ENCODE measurements at regions not wholly inside any gene's neighbourhood (a gene's known extent, or its start where the extent isn't known, plus 50 kb on each side); places are given as distances from the start of the nearest gene placed in this dataset.

DNA sequence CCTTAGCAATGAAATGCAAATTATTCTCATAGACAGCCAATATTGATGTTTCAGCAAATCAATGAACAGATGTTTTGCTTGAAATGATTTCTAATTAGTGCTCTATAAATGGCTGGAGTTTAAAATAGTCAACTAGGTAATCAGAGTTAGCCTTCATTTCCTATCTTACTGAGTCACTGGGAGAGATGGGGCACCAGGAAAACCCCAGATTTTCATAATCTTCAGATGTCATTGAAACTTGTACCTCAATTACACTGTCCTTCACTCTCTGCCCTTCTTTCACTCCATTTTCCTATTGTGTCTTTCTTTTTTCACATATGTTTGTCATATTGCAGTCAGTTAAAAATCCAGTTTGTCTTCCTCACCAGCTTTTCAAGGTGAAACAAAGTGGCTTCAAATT, 92.7 kb downstream of the C12orf75 start:
- TF ChIP-seq, protein P1, sequence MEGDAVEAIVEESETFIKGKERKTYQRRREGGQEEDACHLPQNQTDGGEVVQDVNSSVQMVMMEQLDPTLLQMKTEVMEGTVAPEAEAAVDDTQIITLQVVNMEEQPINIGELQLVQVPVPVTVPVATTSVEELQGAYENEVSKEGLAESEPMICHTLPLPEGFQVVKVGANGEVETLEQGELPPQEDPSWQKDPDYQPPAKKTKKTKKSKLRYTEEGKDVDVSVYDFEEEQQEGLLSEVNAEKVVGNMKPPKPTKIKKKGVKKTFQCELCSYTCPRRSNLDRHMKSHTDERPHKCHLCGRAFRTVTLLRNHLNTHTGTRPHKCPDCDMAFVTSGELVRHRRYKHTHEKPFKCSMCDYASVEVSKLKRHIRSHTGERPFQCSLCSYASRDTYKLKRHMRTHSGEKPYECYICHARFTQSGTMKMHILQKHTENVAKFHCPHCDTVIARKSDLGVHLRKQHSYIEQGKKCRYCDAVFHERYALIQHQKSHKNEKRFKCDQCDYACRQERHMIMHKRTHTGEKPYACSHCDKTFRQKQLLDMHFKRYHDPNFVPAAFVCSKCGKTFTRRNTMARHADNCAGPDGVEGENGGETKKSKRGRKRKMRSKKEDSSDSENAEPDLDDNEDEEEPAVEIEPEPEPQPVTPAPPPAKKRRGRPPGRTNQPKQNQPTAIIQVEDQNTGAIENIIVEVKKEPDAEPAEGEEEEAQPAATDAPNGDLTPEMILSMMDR (IDR thresholded peaks at IDR 0.05; ENCODE audit: insufficient read depth, low read length) = no peak
- DNase-seq (ENCODE audit: low read depth) = no peak
- H3K4me3 ChIP-seq (ENCODE audit: low read depth, low read length) = no peak overlapping the region

DNA sequence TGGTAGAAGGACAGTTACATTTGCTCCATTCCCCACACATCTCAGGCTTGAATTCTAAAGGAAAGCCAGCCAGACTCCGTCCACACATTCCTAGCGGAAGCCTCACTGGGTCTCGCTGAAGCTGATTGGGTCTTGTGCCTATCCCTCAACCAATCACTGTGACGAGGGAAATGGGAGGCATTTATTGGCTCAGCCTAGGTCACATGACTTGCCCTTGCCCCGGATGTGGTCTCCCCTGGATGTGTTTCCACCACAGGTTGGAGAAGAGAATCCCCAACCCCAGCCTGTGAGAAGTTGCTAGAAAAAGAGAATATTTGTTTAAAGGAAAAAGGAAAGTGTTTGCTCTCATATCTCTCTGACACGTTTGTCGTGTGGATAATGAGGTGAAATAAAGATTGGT, 93.4 kb downstream of the C12orf75 start:
- TF ChIP-seq, protein P1 (IDR thresholded peaks at IDR 0.05; ENCODE audit: insufficient read depth, low read length) = no peak
- DNase-seq (ENCODE audit: low read depth) = no peak
- no peak overlapping the region for H3K4me3 ChIP-seq (ENCODE audit: low read depth, low read length)

DNA sequence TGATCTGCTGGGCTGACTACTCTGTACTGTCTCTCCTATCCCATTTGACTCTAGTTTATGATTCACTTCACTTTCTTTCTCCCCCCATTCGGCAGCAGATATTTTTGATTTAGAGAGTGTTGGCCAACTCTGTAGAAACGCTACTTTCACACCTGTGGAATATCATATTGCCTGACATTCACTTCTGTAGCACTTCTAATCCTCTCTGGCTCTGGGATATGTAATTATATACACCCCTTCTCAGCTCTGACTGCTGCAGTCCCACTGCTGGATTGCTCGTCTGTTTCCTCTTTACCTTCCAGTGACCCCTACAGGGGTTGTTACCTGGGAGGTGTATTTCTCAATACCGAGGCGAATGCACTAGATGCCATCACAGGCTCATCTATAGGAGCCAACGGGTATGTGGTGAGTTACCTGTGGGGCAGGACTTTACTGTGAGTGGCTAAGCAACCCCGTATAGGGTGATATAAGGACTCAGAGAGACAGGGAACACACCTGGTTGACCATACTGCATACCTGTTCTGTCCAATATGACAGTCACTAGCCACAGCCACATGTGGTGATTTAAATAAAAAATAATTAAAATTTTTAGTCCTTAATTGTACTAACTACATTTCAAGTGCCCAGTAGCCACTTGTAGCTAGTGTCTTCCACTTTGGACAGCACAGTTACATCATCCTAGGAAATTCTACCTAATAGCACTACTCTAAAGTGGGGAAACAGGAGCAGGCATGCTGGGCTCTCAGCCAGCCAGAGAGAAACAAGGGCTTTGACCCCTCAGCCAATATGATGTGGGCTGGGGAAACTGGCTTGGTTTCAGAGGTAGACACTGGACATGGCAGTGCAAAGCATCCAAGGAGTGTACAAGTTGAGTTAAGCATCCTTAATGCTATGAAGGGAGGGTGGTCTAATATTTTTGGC, 95.0 kb downstream of the C12orf75 start:
- no peak for DNase-seq (ENCODE audit: low read depth)
- no peak overlapping the region for H3K4me3 ChIP-seq (ENCODE audit: low read depth, low read length)
- TF ChIP-seq, protein P1 (IDR thresholded peaks at IDR 0.05; ENCODE audit: insufficient read depth, low read length) = no peak

DNA sequence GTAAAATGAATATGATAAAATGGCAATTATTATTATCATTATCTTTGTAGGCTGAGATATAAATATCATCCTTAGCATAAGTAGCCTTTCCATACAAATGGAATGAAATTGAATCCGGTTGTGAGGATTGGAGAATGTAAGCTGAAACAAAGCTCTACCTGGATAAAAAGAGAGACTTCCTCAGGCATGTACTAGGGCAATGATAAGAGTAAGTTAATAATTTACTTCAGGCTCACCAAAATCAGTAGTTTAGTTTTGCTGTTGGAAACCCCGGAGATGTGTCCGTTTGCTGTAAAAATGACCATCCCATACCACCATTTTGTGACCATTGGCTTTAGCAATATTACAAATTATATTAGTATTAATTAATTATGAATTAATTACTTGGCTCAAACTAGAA, 96.3 kb downstream of the C12orf75 start:
- H3K4me3 ChIP-seq (ENCODE audit: low read depth, low read length) = no peak overlapping the region
- TF ChIP-seq, protein P1 (IDR thresholded peaks at IDR 0.05; ENCODE audit: insufficient read depth, low read length) = no peak
- no peak for DNase-seq (ENCODE audit: low read depth)

DNA sequence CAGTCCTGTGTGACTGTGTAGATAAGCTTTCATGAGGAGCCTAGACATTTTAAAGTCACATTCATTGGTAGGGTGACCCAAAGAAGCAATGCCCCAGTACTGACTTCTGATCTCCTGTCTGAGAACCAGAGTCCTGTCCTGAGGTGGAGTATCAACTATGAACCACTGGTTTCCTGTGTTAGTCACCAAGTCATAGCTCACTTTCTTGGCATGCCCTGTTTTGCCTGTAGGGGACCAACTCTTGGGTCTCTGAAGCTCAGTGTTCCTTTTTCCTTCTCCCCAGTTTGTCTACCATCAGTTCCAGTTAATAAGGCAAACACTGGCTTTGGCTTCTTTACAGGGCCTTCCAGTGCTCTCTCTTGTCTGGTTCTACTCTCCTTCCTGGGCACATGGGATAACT, 97.4 kb downstream of the C12orf75 start:
- no peak overlapping the region for H3K4me3 ChIP-seq (ENCODE audit: low read depth, low read length)
- no peak for DNase-seq (ENCODE audit: low read depth)
- TF ChIP-seq, protein P1 (IDR thresholded peaks at IDR 0.05; ENCODE audit: insufficient read depth, low read length) = peak; percentile 22

DNA sequence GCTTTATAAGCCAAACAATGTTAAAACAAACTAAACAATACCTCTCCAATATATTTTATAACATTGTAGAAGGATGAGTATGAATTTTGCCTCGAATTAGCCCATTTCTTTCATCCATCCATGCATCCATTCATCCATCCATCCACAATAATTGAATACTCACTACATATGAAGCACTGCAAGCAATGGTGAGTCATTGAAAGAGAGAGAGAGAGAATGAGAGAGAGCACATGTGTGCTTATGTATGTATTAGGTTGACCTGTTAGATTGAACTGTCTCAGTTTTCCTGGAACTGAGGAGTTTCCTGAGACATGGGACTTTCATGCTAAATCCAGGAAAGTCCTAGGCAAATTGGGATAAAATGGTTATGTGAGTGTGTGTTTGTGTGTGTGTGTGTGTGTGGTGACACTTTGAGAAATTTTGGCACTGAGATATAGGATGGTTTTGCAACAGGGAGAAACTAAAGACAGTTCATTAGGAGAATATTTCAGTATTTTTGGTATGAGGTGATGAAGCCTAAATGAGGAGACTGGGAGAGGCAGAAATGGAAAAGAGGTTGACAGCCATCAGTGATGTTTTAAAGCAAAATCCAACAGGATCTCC, 98.4 kb downstream of the C12orf75 start:
- DNase-seq (ENCODE audit: low read depth) = peak; percentile 22
- TF ChIP-seq, protein P1 (IDR thresholded peaks at IDR 0.05; ENCODE audit: insufficient read depth, low read length) = no peak
- H3K4me3 ChIP-seq (ENCODE audit: low read depth, low read length) = no peak overlapping the region

Data from fibroblast of the aortic adventitia (primary cell).